Stimulated activated CD8-positive, alpha-beta memory T cell treated with anti-CD3 and anti-CD28 coated beads, Interleukin-4, amount 100 ng/mL, for 48 hours (primary cell): ENCODE measurements at regions not wholly inside any gene's neighbourhood (a gene's known extent, or its start where the extent isn't known, plus 50 kb on each side); places are given as distances from the start of the nearest gene placed in this dataset.
"Not testable (repeated sequence)": the region's sequence is repeated elsewhere in the genome, so short reads cannot be mapped to it uniquely, and the experiment has no call there.

Experiments used
- DNase-seq: peaks from one replicate; pipeline ENCODE4 v3.0.0-alpha.2; 2020

GRCh38 chr1:201731592-201731991 lies 97.4 kb upstream of the IPO9 start:
- no peak for DNase-seq

- no peak for DNase-seq
These were observed 96.6 kb upstream of the IPO9 start for GRCh38 chr1:201732351-201732750.

- DNase-seq, result not testable (repeated sequence)
These were observed 94.7 kb upstream of the IPO9 start for GRCh38 chr1:201734221-201734620.

GRCh38 chr1:201734786-201735185 lies 94.2 kb upstream of the IPO9 start:
- DNase-seq, result no peak

GRCh38 chr1:201736707-201737320 lies 92.1 kb upstream of the IPO9 start:
- DNase-seq, result no peak

GRCh38 chr1:201737352-201738060 lies 91.5 kb upstream of the IPO9 start:
- DNase-seq, result no peak

- no peak for DNase-seq
These were observed 89.9 kb upstream of the IPO9 start for GRCh38 chr1:201739080-201739479.

GRCh38 chr1:201739492-201740085 lies 89.4 kb upstream of the IPO9 start:
- DNase-seq, result peak; percentile 55

- DNase-seq, result no peak
These were observed 88.8 kb upstream of the IPO9 start for GRCh38 chr1:201740086-201740541.

GRCh38 chr1:201740670-201741111 lies 88.3 kb upstream of the IPO9 start:
- no peak for DNase-seq

GRCh38 chr1:201741763-201742342 lies 87.1 kb upstream of the IPO9 start:
- no peak for DNase-seq

GRCh38 chr1:201742476-201742875 lies 86.5 kb upstream of the IPO9 start:
- DNase-seq, result no peak

GRCh38 chr1:201742955-201743805 lies 85.8 kb upstream of the IPO9 start:
- DNase-seq, result no peak

- DNase-seq, result no peak
These were observed 83.9 kb upstream of the IPO9 start for GRCh38 chr1:201745023-201745422.

GRCh38 chr1:201746156-201746555 lies 82.8 kb upstream of the IPO9 start:
- no peak for DNase-seq

- DNase-seq, result no peak
These were observed 81.7 kb upstream of the IPO9 start for GRCh38 chr1:201747261-201747660.

GRCh38 chr1:201748335-201748734 lies 80.6 kb upstream of the IPO9 start:
- no peak for DNase-seq

- no peak for DNase-seq
These were observed 79.8 kb upstream of the IPO9 start for GRCh38 chr1:201749059-201749690.

- DNase-seq, result no peak
These were observed 78.8 kb upstream of the IPO9 start for GRCh38 chr1:201750120-201750519.

GRCh38 chr1:201750934-201751333 lies 78.0 kb upstream of the IPO9 start:
- no peak for DNase-seq

- DNase-seq, result no peak
These were observed 77.1 kb upstream of the IPO9 start for GRCh38 chr1:201751872-201752271.

GRCh38 chr1:201752333-201752732 lies 76.6 kb upstream of the IPO9 start:
- DNase-seq, result no peak
